Loucy (cell line): ENCODE measurements at regions not wholly inside any gene's neighbourhood (a gene's known extent, or its start where the extent isn't known, plus 50 kb on each side); places are given as distances from the start of the nearest gene placed in this dataset.

Experiments
- EZH2phosphoT487 ChIP-seq: fragments of 200-600 bp; IDR thresholded peaks from 2 replicates; pipeline ENCODE4 v1.6.1; 2018; ENCODE audit warnings: antibody characterized with exemption, mild to moderate bottlenecking, moderate library complexity, borderline replicate concordance
- TF ChIP-seq, protein P1 (sequence below): fragments of 200-600 bp; sonication (generic); conservative IDR thresholded peaks from 2 replicates; pipeline ENCODE4 v1.5.1; 2014; ENCODE audit warnings: mild to moderate bottlenecking, antibody characterized with exemption, low read length

- TF ChIP-seq, protein P1, sequence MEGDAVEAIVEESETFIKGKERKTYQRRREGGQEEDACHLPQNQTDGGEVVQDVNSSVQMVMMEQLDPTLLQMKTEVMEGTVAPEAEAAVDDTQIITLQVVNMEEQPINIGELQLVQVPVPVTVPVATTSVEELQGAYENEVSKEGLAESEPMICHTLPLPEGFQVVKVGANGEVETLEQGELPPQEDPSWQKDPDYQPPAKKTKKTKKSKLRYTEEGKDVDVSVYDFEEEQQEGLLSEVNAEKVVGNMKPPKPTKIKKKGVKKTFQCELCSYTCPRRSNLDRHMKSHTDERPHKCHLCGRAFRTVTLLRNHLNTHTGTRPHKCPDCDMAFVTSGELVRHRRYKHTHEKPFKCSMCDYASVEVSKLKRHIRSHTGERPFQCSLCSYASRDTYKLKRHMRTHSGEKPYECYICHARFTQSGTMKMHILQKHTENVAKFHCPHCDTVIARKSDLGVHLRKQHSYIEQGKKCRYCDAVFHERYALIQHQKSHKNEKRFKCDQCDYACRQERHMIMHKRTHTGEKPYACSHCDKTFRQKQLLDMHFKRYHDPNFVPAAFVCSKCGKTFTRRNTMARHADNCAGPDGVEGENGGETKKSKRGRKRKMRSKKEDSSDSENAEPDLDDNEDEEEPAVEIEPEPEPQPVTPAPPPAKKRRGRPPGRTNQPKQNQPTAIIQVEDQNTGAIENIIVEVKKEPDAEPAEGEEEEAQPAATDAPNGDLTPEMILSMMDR, result no peak
- no peak for TF ChIP-seq EZH2phosphoT487
Measured at GRCh38 chr14:46464341-46464740, 187.2 kb downstream of the RPL10L start.
